22Rv1 (cell line): ENCODE measurements at regions not wholly inside any gene's neighbourhood (a gene's known extent, or its start where the extent isn't known, plus 50 kb on each side); places are given as distances from the start of the nearest gene placed in this dataset.

Experiments
- ZFX ChIP-seq: fragments of 450-650 bp; IDR thresholded peaks from 2 replicates; pipeline ENCODE4 v1.6.1; 2017; ENCODE audit warnings: antibody characterized with exemption, borderline replicate concordance
- TF ChIP-seq, protein P1 (sequence below): fragments of 450-650 bp; IDR thresholded peaks from 2 replicates; pipeline ENCODE4 v1.5.1; 2017; ENCODE audit warnings: mild to moderate bottlenecking

DNA sequence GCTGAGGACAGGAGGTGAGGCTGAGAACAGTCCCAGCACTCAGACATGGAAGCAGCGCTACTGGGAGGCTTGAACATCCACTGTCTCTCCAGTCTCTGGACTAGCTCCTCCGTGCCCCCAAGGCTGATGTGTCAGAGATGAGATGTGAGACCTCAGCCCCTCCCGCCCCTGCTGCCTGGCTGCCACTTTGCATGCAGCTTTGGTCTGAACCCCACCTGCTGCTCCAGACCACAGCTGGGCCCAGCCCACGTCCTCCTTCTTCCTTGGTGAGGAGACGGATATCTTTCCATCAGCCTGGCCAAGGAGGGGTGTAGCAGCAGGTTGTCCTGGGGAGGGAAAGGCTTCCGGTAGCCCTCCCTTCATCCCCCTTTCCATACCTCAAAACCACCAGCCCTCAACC lies 148.0 kb upstream of the B3GAT1 start:
- TF ChIP-seq, protein P1, sequence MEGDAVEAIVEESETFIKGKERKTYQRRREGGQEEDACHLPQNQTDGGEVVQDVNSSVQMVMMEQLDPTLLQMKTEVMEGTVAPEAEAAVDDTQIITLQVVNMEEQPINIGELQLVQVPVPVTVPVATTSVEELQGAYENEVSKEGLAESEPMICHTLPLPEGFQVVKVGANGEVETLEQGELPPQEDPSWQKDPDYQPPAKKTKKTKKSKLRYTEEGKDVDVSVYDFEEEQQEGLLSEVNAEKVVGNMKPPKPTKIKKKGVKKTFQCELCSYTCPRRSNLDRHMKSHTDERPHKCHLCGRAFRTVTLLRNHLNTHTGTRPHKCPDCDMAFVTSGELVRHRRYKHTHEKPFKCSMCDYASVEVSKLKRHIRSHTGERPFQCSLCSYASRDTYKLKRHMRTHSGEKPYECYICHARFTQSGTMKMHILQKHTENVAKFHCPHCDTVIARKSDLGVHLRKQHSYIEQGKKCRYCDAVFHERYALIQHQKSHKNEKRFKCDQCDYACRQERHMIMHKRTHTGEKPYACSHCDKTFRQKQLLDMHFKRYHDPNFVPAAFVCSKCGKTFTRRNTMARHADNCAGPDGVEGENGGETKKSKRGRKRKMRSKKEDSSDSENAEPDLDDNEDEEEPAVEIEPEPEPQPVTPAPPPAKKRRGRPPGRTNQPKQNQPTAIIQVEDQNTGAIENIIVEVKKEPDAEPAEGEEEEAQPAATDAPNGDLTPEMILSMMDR: no peak
- no peak for TF ChIP-seq ZFX
